ENCODE measurements at regions not wholly inside any gene's neighbourhood (a gene's known extent, or its start where the extent isn't known, plus 50 kb on each side); places are given as distances from the start of the nearest gene placed in this dataset.

- no peak for DNase-seq (ENCODE audit: low read depth in 1 of 2, low spot score in 1 of 2)
- Histone ChIP-seq H3K27ac (replicated peaks) (no peak overlapping the region), H3K27me3 (ENCODE audit: insufficient read depth, poor library complexity, severe bottlenecking) (no peaks in the 10 kb centered on the region), H3K4me3 (replicated peaks; ENCODE audit: insufficient read depth, low read length) (no peak overlapping the region)
- no peak for TF ChIP-seq CTCF (IDR thresholded peaks at IDR 0.05; ENCODE audit: insufficient read depth, low read length)
- TF ChIP-seq POLR2AphosphoS5 (IDR thresholded peaks at IDR 0.05; ENCODE audit: low read depth), result no peak
- TF ChIP-seq REST (IDR thresholded peaks at IDR 0.05; ENCODE audit: insufficient replicate concordance, low read depth), result no peak
- TF ChIP-seq GABPA (IDR thresholded peaks at IDR 0.05; ENCODE audit: low read depth), result no peak
- no peak for TF ChIP-seq SPI1 (IDR thresholded peaks at IDR 0.05; ENCODE audit: borderline replicate concordance, low read depth)
Observed at GRCh38 chr11:80503990-80504389, 1063.2 kb upstream of the TENM4 start.

- Histone ChIP-seq H3K4me3 (replicated peaks; ENCODE audit: insufficient read depth, low read length) (no peak overlapping the region), H3K27me3 (ENCODE audit: insufficient read depth, poor library complexity, severe bottlenecking) (no peaks in the 10 kb centered on the region), H3K27ac (replicated peaks) (no peak overlapping the region)
- TF ChIP-seq CTCF (IDR thresholded peaks at IDR 0.05; ENCODE audit: insufficient read depth, low read length) (no peak), GABPA (IDR thresholded peaks at IDR 0.05; ENCODE audit: low read depth) (no peak), REST (IDR thresholded peaks at IDR 0.05; ENCODE audit: insufficient replicate concordance, low read depth) (no peak)
- DNase-seq (ENCODE audit: low read depth in 1 of 2, low spot score in 1 of 2), result no peak
Observed at GRCh38 chr11:80502511-80502910, 1061.7 kb upstream of the TENM4 start.

GRCh38 chr11:80495116-80495515 lies 1054.3 kb upstream of the TENM4 start:
- DNase-seq (ENCODE audit: low read depth in 1 of 2, low spot score in 1 of 2), result no peak
- Histone ChIP-seq H3K4me3 (replicated peaks; ENCODE audit: insufficient read depth, low read length) (no peak overlapping the region), H3K27me3 (ENCODE audit: insufficient read depth, poor library complexity, severe bottlenecking) (no peaks in the 10 kb centered on the region), H3K27ac (replicated peaks) (no peak overlapping the region)
- TF ChIP-seq POLR2AphosphoS5 (IDR thresholded peaks at IDR 0.05; ENCODE audit: low read depth) (no peak), REST (IDR thresholded peaks at IDR 0.05; ENCODE audit: insufficient replicate concordance, low read depth) (no peak), GABPA (IDR thresholded peaks at IDR 0.05; ENCODE audit: low read depth) (no peak), CTCF (IDR thresholded peaks at IDR 0.05; ENCODE audit: insufficient read depth, low read length) (no peak), SPI1 (IDR thresholded peaks at IDR 0.05; ENCODE audit: borderline replicate concordance, low read depth) (no peak)

Measured in HL-60 (cell line).